NCI-H460 (cell line): ENCODE measurements at regions not wholly inside any gene's neighbourhood (a gene's known extent, or its start where the extent isn't known, plus 50 kb on each side); places are given as distances from the start of the nearest gene placed in this dataset.
"Not testable (repeated sequence)": the region's sequence is repeated elsewhere in the genome, so short reads cannot be mapped to it uniquely, and the experiment has no call there.

Experiments used
- DNase-seq: peaks from one replicate; pipeline ENCODE4 v3.0.0-alpha.2; 2016; ENCODE audit warnings: low read depth; ENCODE audit errors: extremely low read depth

DNA sequence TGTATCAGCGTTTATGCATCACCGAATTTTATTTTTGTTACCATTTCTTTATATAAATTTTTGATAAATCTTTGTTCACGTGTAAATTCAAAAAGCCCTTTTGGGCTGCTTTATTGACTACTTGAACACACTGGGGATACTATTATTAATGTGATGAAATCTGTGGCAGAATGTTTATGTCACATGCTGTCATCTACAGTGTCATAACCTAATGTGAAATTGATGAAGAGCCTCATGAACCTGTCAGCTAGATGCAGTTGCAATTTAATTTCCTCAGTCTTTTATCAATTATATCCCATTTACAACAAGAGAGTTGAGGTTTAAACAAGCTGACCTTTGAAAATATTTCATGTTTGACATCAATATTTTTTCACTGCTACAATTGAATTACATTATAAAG, 1100.4 kb upstream of the COX7C start:
- no peak for DNase-seq

DNA sequence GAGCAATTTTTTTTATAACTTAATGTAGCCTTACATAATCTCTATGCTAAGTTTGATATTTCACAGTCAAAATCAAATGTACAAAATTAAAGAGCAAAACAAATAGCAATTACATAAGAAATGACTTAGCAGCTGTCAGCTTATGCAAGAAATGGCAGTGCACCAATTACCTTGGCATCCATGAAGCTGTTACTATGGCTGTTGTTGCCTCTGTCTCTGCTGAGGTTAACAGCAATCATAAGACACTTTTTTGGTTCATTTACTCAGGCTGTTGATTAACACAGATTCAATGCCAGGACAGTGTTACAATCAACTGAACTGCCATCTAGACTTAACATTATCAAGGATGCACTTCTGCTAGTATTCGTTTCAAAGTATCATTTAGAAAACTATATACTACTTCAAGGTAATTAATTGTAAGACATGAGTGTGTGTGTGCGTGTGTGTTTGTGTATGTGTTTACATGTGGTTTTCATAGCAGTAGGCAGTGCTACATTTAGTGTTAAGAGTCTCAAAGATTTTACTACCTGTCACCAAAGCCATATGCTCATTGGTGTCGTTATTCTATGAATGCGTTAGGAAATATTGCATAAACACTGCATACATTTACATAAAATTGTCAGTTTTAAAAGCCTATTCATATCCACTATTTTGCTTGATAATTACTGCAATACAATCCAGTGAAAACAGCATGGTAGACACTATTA, 1084.2 kb upstream of the COX7C start:
- no peak for DNase-seq

DNA sequence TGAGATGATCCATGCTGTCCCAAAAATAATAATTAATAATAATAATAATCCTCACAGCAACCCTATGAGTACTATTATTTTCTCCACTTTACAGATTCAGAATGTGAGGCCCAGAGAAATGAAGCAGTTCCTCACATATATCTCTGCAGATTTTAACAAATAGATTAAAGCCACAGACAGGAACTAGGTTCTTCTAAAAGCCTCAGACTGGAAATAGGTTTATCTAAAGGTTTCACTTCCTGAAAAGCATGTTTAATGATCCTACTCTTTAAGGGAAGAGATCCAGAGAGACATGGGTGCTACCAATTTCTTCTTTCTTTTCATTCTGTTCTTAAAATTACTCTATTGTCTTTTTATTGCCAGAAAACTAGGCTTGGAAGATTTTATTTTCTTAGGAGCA, 1079.4 kb upstream of the COX7C start:
- no peak for DNase-seq

DNA sequence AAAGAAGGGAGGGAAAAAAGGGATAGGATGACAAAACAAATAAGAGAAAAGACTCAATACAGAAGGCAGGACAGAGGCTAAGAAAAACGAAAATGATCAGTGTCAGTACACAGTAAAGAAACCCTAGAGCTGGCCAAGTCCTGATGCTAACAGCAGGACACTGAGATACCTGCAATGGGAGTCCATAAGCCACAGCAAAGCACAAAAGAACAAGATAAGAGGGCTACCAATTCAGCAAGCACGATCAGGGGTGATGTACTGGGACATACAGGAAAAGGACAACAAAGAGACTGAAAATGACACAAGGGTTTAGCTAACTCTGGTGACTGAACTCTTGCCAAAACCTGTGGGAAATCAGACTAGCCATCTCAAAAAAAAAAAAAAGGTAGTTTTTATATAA, 1072.6 kb upstream of the COX7C start:
- DNase-seq, result no peak

DNA sequence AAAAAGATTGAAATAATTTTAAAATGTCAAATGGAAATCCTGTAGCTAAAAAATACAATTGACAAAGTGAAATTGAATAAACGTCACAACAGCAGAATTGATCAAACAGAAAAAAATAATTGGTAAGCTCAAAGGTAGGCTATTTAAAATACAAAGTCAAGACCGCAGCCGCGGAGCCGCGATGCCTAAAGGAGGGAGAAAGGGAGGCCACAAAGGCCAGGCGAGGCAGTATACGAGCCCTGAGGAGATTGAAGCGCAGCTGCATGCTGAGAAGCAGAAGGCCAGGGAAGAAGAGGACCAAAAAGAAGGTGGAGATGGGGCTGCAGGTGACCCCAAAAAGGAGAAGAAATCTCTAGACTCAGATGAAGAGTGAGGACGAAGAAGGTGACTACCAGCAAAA, 1068.5 kb upstream of the COX7C start:
- no peak for DNase-seq

DNA sequence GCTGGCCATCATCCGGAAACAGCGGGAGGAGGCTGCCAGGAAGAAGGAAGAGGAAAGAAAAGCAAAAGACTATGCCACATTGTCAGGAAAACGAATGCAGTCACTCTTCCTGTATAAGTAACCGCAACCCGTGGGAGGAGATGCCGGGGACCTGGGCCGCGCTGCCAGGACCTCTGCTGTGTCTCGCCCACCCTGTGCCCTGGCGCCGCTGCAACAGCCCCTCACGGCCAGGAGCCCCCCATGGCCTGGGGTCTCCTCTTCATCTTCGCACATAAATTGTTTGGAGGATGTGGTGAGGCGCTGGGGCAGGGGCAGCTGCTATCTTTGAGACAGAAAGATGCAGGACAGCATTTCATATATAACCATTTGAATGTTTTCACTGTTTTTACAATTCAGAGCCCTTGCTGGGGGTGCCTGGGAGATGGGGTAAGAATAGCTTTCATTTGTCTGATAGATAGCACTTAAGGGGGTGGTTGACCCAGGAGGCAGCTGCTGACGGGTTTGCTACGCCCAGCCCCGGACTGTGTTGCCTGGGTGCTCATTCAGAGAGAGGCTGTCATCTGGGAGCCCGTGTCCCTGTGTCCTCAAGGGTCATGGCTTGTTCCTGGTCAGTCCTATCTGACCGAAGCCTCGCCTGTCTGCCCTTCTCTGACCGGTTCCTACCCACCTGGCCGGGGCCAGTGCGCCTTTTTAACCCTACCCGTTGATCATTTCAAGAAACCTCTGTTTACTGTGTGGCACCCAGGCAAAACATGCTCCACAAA, 1067.7 kb upstream of the COX7C start:
- no peak for DNase-seq

DNA sequence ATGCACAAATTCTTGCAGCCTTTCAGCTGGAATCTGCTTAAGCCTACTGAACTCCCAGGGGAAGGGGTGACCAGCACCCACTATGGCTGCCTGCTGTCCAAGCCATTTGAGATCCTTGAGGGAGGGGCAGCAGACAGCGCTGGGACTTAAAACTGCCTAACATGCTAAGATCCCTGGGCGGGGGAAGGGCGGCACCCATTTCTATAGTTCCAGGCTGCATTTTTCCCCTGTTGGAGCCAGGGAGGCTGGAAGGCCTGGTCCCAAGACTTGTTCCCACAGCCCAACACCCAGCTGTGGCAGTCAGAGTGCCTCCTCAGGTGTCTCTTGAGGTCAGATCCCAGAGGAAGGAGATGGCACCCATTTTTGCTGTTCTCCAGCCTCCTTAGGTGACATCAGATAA, 1061.3 kb upstream of the COX7C start:
- no peak for DNase-seq

DNA sequence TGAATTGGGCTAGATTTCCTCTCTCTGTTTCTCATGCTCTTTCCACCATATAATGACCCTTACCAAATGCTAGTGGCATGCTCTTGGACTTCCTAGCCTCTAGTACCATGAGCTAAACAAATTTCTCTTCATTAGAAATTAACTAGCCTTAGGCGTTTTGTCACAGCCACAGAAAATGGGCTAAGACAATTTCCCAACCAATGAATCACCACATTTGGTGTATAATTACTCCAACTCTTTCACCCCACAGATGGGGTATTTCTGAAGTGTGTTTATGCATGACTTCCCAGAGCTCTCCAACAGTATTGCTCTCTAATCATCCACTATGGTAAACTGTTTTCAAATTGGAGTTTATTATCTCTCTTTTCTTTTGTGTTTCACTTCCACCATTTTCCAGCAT, 1041.1 kb upstream of the COX7C start:
- no peak for DNase-seq

DNA sequence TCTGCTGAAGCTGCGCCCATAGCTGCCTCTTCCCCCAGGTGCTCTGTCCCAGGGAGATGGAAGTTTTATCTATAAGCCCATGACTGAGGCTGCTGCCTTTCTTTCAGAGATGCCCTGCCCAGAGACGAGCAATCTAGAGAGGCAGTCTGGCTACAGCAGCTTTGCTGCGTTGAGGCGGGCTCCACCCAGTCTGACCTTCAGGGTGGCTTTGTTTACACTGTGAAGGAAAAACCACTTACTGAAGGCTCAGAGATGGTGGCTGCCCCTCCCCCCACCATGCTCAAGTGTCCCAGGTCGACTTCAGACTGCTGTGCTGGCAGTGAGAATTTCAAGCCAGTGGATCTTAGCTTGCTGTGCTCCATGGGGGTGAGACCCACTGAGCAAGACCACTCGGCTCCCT, 1029.9 kb upstream of the COX7C start:
- not testable (repeated sequence) for DNase-seq

DNA sequence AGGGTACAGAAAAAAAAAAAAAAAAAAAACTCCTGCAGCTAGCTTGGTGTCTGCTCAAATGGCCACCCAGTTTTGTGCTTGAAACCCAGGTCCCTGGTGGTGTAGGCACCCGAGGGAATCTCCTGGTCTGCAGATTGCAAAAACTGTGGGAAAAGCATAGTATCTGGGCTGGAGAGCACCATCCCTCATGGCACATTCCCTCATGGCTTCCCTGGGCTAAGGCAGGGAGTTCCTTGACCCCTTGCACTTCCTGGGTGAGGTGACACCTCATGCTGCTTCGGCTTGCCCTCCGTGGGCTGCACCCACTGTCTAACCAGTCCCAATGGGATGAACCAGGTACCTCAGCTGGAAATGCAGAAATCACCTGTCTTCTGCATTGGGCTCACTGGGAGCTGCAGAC, 1029.5 kb upstream of the COX7C start:
- not testable (repeated sequence) for DNase-seq

DNA sequence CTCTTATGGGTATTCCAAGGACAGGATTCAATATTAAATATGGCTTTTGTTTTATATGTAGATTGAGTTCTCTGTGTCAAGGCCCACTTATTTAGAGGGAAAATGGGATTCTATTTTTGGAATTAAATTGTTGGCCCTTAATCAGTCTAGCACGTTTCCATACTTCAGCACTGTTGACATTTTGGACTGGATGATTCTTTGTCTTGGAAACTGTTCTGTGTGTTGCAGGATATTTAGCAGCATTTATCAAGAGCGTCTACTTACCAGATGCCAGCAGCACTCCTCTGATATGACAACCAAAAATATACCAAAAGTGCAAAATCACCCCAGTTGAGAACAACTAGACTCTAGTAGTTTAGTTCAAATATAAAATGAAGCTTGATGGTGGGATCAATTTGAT, 1027.0 kb upstream of the COX7C start:
- no peak for DNase-seq

DNA sequence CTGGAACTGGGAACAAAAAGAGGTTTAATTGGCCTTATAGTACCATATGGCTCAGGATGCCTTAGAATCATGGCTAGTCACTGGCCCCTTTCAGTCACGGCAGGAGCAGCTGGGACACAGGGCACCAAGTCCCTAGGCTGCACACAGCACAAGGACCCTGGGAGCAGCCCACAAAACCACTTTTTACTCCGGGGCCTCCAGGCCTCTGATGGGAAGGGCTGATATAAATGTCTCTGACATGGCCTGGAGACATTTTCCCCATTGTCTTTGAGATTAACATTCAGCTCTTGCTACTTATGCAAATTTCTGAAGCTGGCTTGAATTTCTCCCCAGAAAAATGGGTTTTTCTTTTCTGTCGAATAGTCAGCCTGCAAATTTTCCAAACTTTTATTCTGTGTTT, 1026.4 kb upstream of the COX7C start:
- no peak for DNase-seq

DNA sequence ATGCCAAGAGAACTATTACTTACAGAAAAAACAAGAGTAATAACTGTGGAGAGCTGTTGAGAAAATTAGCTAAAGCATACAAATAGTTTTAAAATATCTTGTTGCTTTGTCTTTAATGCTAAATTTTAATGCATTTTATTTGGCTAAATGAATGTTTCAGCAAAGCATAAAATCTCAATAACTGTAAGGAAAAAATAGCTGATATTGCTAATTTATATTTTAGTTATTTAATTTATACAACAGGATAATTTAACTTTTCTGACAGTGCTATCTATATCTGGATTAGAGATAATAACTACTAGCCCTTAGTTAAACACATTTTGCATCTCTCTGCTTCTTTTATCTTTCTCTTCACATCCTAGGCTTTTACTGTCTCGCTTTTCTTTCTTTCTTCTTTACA, 1014.9 kb upstream of the COX7C start:
- no peak for DNase-seq

DNA sequence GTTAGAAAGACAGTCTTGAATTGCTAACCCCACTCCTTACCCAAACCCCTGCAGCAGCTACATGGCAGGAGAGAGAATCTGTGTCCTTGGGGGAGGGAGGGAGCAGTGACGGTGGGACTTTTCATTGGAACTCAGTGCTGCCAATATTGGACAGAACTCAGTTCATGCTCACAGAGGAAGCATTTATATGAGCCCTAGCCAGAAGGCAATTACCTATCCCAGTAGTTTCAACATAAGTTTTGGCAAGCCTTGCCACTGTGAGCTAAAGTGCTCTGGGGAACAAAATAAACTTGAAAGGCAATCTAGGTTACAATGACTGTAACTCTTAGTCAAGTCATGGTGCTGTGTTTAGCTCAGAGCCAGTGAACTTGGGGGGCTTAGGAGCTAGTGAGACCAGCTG, 1013.4 kb upstream of the COX7C start:
- no peak for DNase-seq

DNA sequence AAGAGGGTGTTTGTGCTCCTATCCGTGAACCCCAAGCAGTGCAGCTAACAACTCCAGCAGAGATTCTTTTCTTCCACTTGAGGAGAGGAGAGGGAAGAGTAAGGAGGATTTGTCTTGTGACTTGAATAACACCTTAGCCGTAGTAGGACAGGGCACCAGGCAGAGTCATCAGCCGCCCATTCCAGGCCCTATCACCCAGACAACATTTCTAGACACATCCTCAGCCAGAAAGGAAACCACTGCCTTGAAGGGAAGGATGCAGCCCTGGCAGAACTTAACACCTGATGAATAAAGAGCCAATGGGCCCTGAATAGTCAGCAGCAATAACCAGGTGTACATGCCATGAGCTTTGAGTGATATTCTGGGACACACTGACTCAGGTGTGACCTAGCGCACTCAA, 1013.0 kb upstream of the COX7C start:
- no peak for DNase-seq

DNA sequence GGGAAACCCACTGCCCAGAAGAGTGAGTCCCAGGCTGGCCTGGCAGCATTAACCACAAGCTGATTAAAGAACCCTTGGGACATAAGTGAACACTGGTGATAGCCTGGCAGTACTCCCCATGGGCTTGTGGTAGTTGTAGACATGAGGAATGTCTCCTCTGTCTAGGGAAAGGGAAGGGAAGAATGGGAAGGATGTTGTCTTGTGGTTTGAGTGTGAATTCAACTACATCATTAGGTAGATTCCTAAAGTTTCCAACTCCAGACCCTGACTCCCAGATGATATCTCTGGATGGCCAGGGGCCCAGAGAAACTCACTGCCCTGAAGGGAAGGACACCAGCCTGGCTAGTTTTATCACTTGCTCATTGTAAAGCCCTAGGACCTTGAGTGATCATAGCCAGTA, 1012.4 kb upstream of the COX7C start:
- DNase-seq, result no peak

DNA sequence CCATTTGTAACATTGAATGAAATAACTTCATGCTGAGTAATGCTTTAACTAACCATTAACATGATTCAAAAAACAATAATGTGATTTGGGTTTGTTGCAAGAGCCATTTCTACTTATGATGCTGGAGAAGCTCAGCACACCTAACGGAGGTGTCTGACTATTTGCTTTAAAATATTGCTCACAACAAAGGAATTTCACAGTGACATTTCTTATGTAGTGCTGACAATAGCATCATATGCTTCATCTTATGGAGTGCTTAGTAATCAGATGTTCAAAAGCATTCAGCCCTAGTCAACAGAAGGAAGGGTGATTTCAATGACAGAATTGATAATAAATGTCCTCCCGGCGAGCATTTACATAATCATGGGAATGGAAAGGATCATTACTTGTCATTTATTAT, 1003.3 kb upstream of the COX7C start:
- DNase-seq, result no peak

DNA sequence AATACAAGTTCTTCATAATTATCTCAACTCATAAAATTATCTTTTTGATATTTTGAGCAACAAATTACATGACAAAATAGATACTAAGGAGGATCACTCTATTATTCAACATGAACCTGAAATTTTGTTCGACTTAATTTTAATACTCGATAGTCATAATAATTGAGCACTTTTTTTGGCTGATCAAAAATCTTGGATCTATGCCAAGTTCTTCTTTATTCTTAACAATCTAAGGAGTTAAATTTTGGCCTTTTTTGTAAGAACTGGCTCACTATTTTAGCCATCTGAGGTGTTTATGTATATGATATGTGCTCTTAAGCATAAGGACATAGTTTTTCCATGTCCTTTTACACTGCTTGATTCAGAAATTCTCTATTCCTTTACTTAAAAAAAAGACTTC, 996.1 kb upstream of the COX7C start:
- DNase-seq, result no peak

DNA sequence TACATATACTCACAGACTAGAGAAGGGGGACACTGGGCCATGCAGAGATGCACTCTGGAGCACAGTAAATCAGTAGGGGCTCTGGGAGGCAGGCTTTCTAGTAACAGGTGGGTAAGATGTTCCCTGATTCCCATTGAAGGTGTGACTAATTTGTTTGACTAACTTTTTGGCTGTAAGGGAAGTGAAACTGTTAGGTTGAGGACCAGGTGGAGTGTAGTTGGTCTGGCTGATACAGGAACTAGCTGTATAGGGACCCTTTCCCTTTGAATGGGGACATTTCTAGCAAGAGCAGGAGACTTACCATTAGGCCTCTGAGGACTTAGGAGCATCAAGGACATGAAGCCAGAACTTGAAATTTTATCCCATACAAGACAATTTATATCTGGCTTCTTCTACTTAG, 989.6 kb upstream of the COX7C start:
- DNase-seq, result no peak

DNA sequence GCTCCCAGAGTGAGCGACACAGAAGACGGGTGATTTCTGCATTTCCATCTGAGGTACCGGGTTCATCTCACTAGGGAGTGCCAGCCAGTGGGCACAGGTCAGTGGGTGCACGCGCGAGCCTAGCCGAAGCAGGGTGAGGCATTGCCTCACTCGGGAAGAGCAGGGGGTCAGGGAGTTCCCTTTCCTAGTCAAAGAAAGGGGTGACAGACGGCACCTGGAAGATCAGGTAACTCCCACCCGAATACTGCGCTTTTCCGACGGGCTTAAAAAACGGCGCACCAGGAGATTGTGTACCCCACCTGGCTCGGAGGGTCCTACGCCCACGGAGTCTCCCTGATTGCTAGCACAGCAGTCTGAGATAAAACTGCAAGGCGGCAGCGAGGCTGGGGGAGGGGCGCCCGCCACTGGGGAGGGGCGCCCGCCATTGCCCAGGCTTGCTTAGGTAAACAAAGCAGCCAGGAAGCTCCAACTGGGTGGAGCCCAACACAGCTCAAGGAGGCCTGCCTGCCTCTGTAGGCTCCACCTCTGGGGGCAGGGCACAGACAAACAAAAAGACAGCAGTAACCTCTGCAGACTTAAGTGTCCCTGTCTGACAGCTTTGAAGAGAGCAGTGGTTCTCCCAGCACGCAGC, 979.1 kb upstream of the COX7C start:
- not testable (repeated sequence) for DNase-seq

DNA sequence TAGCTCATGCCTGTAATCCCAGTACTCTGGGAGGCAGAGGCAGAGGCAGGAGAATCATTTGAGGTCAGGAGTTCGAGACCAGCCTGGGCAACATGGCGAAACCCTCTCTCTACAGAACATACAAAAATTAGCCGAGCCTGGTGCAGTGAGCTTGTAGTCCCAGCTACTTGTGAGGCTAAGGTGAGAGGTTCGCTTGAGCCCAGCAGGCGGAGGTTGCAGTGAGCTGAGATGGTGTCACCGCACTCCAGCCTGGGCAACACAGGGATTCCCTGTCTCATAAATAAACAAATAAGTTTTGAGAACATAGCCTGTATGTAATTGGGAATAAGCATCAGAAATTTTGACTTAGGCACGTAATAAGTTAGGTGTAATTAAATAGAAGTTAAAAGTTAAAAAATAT, 971.7 kb upstream of the COX7C start:
- no peak for DNase-seq

DNA sequence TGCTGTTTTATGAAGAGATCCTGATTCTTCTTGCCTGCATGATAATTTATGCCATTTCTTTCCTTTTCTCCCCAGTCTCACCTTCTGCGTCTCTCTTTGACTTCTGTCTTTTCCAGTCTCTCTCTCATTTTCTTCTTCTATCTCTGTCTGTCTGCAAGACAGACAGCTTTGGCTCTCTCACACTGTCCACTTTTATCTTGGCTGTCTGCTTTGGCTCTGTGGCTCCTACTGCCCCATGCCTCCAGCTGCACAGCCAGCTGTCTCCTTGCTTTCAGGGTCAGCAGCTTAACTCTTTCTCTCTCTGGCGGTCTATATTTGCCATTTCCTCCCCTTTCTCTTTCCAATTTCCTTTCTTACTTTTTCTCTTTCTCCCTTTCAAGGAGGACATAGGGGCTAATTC, 971.1 kb upstream of the COX7C start:
- DNase-seq, result no peak
